ENCODE measurements at regions not wholly inside any gene's neighbourhood (a gene's known extent, or its start where the extent isn't known, plus 50 kb on each side); places are given as distances from the start of the nearest gene placed in this dataset.

DNA sequence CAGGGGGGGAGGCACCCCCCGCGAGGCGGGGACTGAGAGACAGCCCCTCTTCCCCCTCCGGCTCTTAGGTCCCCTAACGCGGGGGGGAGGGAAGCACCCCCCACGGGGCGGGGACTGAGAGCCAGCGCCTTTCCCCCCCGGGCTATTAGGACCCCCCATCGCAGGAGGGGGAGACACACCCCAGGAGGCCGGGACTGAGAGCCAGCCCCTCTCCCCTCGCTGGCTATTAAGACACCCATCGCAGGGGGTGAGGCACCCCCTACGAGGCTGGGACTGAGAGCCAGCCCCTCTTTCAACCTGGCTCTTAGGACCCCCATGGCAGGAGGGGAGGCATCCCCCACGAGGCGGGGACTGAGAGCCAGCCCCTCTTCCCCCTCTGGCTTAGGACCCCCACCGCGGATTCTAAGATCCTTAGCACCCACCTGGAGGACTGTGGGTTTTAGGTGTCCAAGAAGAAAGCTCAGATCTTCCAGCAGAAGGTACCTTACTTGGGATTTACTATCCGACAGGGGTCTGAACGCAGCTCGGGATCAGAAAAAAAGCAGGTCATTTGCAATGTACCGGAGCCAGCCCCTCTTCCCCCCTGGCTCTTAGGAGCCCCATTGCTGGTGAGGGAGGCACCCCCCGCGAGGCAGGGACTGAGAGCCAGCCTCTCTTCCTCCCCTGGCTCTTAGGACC is 197.8 kb upstream of the PZP start:
- TF ChIP-seq, protein P1, sequence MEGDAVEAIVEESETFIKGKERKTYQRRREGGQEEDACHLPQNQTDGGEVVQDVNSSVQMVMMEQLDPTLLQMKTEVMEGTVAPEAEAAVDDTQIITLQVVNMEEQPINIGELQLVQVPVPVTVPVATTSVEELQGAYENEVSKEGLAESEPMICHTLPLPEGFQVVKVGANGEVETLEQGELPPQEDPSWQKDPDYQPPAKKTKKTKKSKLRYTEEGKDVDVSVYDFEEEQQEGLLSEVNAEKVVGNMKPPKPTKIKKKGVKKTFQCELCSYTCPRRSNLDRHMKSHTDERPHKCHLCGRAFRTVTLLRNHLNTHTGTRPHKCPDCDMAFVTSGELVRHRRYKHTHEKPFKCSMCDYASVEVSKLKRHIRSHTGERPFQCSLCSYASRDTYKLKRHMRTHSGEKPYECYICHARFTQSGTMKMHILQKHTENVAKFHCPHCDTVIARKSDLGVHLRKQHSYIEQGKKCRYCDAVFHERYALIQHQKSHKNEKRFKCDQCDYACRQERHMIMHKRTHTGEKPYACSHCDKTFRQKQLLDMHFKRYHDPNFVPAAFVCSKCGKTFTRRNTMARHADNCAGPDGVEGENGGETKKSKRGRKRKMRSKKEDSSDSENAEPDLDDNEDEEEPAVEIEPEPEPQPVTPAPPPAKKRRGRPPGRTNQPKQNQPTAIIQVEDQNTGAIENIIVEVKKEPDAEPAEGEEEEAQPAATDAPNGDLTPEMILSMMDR (conservative IDR thresholded peaks at IDR 0.05; ENCODE audit: low read depth, low read length) = no peak
- no peak for TF ChIP-seq EZH2 (IDR thresholded peaks at IDR 0.05; ENCODE audit: borderline replicate concordance, low read depth, low read length, poor library complexity, severe bottlenecking)

Data from A673 (cell line).